ENCODE measurements at regions not wholly inside any gene's neighbourhood (a gene's known extent, or its start where the extent isn't known, plus 50 kb on each side); places are given as distances from the start of the nearest gene placed in this dataset.

GRCh38 chrX:134716620-134717012 lies 58.3 kb upstream of the PLAC1 start:
- no peak for DNase-seq

GRCh38 chrX:134715930-134716619 lies 57.8 kb upstream of the PLAC1 start:
- peak; percentile 44 for DNase-seq

- DNase-seq = no peak
Measured at GRCh38 chrX:134714633-134715110, 56.4 kb upstream of the PLAC1 start.

GRCh38 chrX:134713618-134714107 lies 55.4 kb upstream of the PLAC1 start:
- no peak for DNase-seq

DNA sequence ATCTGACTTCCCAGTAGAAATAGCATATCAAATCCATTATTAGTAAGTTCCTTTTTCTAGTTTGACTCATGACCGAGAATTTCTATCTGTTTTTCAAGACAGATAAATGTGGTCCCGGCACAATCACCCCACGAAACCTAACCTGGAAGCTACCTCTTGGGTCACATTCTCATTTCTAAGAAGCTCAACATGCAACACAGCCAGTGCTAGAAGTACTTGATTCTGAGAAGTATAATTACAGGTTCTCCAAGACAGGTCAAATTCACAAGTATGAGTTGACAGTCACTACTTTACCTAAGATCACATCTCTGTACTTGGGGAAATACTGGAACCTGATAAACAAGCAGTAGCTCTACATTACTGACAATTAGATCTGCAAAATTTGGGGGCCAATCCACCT lies 54.0 kb upstream of the PLAC1 start:
- DNase-seq = no peak

GRCh38 chrX:134711135-134711921 lies 53.1 kb upstream of the PLAC1 start:
- DNase-seq = no peak

All from NCI-H510A (cell line).